ENCODE measurements at regions not wholly inside any gene's neighbourhood (a gene's known extent, or its start where the extent isn't known, plus 50 kb on each side); places are given as distances from the start of the nearest gene placed in this dataset.

- TF ChIP-seq CTCF (conservative IDR thresholded peaks at IDR 0.05; ENCODE audit: low read length): no peak
- no peak for TF ChIP-seq EZH2phosphoT487 (IDR thresholded peaks at IDR 0.05; ENCODE audit: borderline replicate concordance)
Observed at GRCh38 chr6:163735076-163735475, 320.6 kb downstream of the QKI start.
